ENCODE measurements at regions not wholly inside any gene's neighbourhood (a gene's known extent, or its start where the extent isn't known, plus 50 kb on each side); places are given as distances from the start of the nearest gene placed in this dataset.

DNA sequence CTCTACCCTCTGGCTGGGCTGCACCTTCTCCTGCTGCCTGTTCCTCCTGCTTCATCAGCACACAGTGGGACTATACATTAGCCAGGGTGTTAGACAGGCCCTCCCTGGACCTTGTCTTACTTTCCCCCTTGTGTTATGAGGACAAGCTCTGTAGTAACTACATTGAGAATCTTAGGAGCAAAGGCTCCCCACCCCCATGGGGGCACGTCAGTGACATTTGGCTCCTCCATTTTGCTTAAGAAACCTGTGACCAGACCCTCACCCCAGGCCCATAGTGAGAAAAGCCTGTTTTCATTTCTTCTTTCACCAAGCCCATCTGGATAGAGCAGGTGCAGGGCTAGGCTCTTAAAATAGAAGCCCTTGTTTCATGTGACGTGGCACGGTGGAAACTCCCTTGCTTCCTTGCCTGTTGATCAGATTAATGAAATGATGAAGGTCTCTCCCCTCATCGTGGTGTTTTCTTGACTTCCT is 146.7 kb downstream of the RPIA start:
- TF ChIP-seq POLR2A (IDR thresholded peaks at IDR 0.05; ENCODE audit: low read depth, low read length) (no peak), EZH2 (IDR thresholded peaks at IDR 0.05; ENCODE audit: borderline replicate concordance, low read depth, low read length, severe bottlenecking) (no peak), FOS (IDR thresholded peaks at IDR 0.05; ENCODE audit: borderline replicate concordance, insufficient read depth, low read length) (no peak), GATA2 (IDR thresholded peaks at IDR 0.05; ENCODE audit: insufficient read depth, insufficient read length, low read depth, low read length) (no peak), MYC (IDR thresholded peaks at IDR 0.05; ENCODE audit: low read depth, low read length) (no peak)
- TF ChIP-seq, protein P1, sequence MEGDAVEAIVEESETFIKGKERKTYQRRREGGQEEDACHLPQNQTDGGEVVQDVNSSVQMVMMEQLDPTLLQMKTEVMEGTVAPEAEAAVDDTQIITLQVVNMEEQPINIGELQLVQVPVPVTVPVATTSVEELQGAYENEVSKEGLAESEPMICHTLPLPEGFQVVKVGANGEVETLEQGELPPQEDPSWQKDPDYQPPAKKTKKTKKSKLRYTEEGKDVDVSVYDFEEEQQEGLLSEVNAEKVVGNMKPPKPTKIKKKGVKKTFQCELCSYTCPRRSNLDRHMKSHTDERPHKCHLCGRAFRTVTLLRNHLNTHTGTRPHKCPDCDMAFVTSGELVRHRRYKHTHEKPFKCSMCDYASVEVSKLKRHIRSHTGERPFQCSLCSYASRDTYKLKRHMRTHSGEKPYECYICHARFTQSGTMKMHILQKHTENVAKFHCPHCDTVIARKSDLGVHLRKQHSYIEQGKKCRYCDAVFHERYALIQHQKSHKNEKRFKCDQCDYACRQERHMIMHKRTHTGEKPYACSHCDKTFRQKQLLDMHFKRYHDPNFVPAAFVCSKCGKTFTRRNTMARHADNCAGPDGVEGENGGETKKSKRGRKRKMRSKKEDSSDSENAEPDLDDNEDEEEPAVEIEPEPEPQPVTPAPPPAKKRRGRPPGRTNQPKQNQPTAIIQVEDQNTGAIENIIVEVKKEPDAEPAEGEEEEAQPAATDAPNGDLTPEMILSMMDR (IDR thresholded peaks at IDR 0.05; ENCODE audit: extremely low read depth in 1 of 2, insufficient read depth in 1 of 2, low read depth in 1 of 2, low read length in 2 of 2): no peak
